NT2/D1 (cell line): ENCODE measurements at regions not wholly inside any gene's neighbourhood (a gene's known extent, or its start where the extent isn't known, plus 50 kb on each side); places are given as distances from the start of the nearest gene placed in this dataset.

ENCODE experiments used
- DNase-seq: peaks from one replicate; pipeline ENCODE4 v3.0.0-alpha.2; 2011; ENCODE audit warnings: low read depth, low spot score
- H3K27me3 ChIP-seq: 2 replicates; pipeline ENCODE4 v1.6.0; 2011; ENCODE audit warnings: mild to moderate bottlenecking; ENCODE audit not compliant: insufficient read length, insufficient read depth
- H3K36me3 ChIP-seq: 2 replicates; pipeline ENCODE4 v1.6.1; 2011; ENCODE audit warnings: mild to moderate bottlenecking, low read length, mixed read lengths; ENCODE audit not compliant: insufficient read depth, insufficient read length
- H3K4me1 ChIP-seq: 2 replicates; pipeline ENCODE4 v1.5.1; 2011; ENCODE audit not compliant: insufficient read depth, insufficient read length
- H3K4me3 ChIP-seq: 2 replicates; pipeline ENCODE4 v1.5.1; 2011; ENCODE audit warnings: low read depth; ENCODE audit not compliant: insufficient read length
- H3K9ac ChIP-seq: 2 replicates; pipeline ENCODE4 v1.6.0; 2011; ENCODE audit warnings: low read depth; ENCODE audit not compliant: insufficient read length
- H3K9me3 ChIP-seq: 2 replicates; pipeline ENCODE4 v1.5.1; 2011; ENCODE audit warnings: mild to moderate bottlenecking, low read length; ENCODE audit not compliant: insufficient read depth
- SUZ12 ChIP-seq: IDR thresholded peaks from 2 replicates; pipeline ENCODE4 v1.6.1; 2011; ENCODE audit not compliant: insufficient read length, insufficient read depth; ENCODE audit errors: extremely low read depth
- YY1 ChIP-seq: IDR thresholded peaks from 2 replicates; pipeline ENCODE4 v1.6.1; 2011; ENCODE audit not compliant: insufficient read length, insufficient read depth
- ZNF274 ChIP-seq: IDR thresholded peaks from 2 replicates; pipeline ENCODE4 v1.6.1; 2011; ENCODE audit warnings: mild to moderate bottlenecking, low read depth, low read length

DNA sequence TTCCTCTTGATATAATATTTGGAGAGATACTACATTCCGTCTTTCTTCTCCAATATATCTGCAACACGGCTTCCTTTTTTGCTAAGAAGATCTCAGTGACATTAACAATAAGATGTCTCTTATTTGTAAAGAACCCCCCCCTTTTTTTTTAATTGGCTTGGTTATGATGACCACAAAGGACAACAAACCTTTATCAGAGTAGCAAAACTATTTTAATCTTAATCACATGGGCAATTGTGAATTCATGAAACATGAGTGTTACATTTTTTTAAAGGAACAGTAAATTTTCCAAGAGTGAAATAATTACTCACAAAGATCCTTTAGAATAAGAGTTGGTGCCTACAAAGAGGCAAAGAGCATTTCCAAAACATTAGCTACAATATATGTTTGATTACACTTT is 554.1 kb downstream of the MAT2B start:
- Histone ChIP-seq H3K4me1 (no peaks in the 10 kb centered on the region), H3K9me3 (no peaks in the 10 kb centered on the region), H3K9ac (no peak overlapping the region), H3K4me3 (no peak overlapping the region), H3K27me3 (no peaks in the 10 kb centered on the region), H3K36me3 (no peaks in the 10 kb centered on the region)
- no peak for DNase-seq
- TF ChIP-seq SUZ12 (no peak), YY1 (no peak), ZNF274 (no peak)

GRCh38 chr5:164060786-164061355 is 555.5 kb downstream of the MAT2B start:
- no peak for DNase-seq
- Histone ChIP-seq H3K9me3 (no peaks in the 10 kb centered on the region), H3K27me3 (no peaks in the 10 kb centered on the region), H3K4me1 (no peaks in the 10 kb centered on the region), H3K36me3 (no peaks in the 10 kb centered on the region), H3K4me3 (no peak overlapping the region), H3K9ac (no peak overlapping the region)
- TF ChIP-seq SUZ12: no peak
- no peak for TF ChIP-seq ZNF274
- no peak for TF ChIP-seq YY1

- TF ChIP-seq ZNF274 (no peak), SUZ12 (no peak), YY1 (no peak)
- Histone ChIP-seq H3K4me3 (no peak overlapping the region), H3K27me3 (no peaks in the 10 kb centered on the region), H3K9ac (no peak overlapping the region), H3K9me3 (no peaks in the 10 kb centered on the region), H3K4me1 (no peaks in the 10 kb centered on the region), H3K36me3 (no peaks in the 10 kb centered on the region)
- DNase-seq: no peak
These were observed 556.9 kb downstream of the MAT2B start for GRCh38 chr5:164062304-164062703.

GRCh38 chr5:164065266-164065665 is 559.8 kb downstream of the MAT2B start:
- DNase-seq: no peak
- no peak overlapping the region for H3K4me3 ChIP-seq
- no peak for TF ChIP-seq SUZ12
- TF ChIP-seq YY1: no peak
- no peak for TF ChIP-seq ZNF274
- no peaks in the 10 kb centered on the region for H3K9me3 ChIP-seq
- no peaks in the 10 kb centered on the region for H3K27me3 ChIP-seq
- H3K9ac ChIP-seq: no peak overlapping the region
- no peaks in the 10 kb centered on the region for H3K4me1 ChIP-seq
- H3K36me3 ChIP-seq: no peaks in the 10 kb centered on the region

GRCh38 chr5:164071671-164072070 is 566.3 kb downstream of the MAT2B start:
- TF ChIP-seq ZNF274 (no peak), YY1 (no peak), SUZ12 (no peak)
- Histone ChIP-seq H3K9ac (no peak overlapping the region), H3K4me1 (no peaks in the 10 kb centered on the region), H3K36me3 (no peaks in the 10 kb centered on the region), H3K27me3 (no peaks in the 10 kb centered on the region), H3K9me3 (no peaks in the 10 kb centered on the region), H3K4me3 (no peak overlapping the region)
- DNase-seq: no peak

DNA sequence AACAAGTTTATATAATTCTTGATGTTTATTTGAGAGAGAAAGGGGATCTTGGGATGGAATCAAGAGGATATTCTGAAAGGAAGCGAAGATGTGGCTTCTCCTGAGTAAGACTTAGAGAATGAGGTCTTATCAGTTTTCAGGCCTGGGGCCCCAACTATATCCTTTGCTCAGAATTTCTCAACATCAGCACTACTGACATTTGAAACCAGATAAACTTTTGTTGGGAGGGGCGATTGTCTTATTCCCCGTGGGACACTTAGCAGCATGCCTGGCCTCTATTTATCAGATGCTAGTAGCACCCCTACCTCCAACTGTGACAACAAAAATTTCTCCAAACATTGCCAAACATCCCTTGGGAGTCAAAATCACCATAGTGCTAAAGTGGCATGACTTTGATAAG is 567.7 kb downstream of the MAT2B start:
- Histone ChIP-seq H3K9me3 (no peaks in the 10 kb centered on the region), H3K36me3 (no peaks in the 10 kb centered on the region), H3K9ac (no peak overlapping the region), H3K27me3 (no peaks in the 10 kb centered on the region), H3K4me3 (no peak overlapping the region), H3K4me1 (no peaks in the 10 kb centered on the region)
- DNase-seq: no peak
- TF ChIP-seq YY1 (no peak), SUZ12 (no peak), ZNF274 (no peak)

DNA sequence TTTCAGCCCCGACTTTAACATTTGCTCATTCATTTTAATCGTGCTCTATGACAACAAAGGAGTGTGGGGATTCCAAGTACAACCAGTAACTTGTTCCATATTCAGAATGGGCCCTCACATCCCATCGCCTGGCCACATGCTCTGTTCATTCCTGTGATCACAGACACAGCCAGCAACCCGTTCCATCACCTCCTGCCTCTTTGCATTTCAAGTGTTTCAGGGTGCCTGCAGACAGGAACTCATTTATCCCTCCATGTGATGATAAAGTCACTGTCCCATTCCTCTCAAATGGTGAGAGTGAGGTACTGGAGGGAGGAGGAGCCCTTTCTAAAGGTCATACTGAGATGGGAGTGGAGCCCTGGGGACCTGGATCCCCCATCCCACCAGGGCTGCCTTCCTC is 571.1 kb downstream of the MAT2B start:
- TF ChIP-seq ZNF274: no peak
- no peak for TF ChIP-seq SUZ12
- no peak for TF ChIP-seq YY1
- Histone ChIP-seq H3K36me3 (no peaks in the 10 kb centered on the region), H3K9me3 (no peaks in the 10 kb centered on the region), H3K9ac (no peak overlapping the region), H3K4me3 (no peak overlapping the region), H3K27me3 (no peaks in the 10 kb centered on the region), H3K4me1 (no peaks in the 10 kb centered on the region)
- no peak for DNase-seq
